H1 (cell line): ENCODE measurements at regions not wholly inside any gene's neighbourhood (a gene's known extent, or its start where the extent isn't known, plus 50 kb on each side); places are given as distances from the start of the nearest gene placed in this dataset.

Source experiments
- CTCF ChIA-PET: fragments of 300-600 bp; sonication (Branson Sonifier 250); formaldehyde crosslinking; loops from one replicate; lab custom pipeline; 2021; ENCODE audit not compliant: partially characterized antibody; lab: Charles Lee
- POLR2A ChIA-PET: fragments of 300-600 bp; sonication (Branson Sonifier 250); formaldehyde crosslinking; loops from one replicate; lab custom pipeline; 2021; ENCODE audit warnings: inconsistent platforms; ENCODE audit not compliant: partially characterized antibody; lab: Charles Lee
- DNase-seq, 2 experiments: peaks; one replicate each; pipeline versions ENCODE4 v3.0.0 to v3.0.0-alpha.2; 2010 to 2022; ENCODE audit warnings: low spot score in 2 of 2, low read depth in 1 of 2, mixed read lengths in 1 of 2
- FAIRE-seq: peaks from 2 replicates; lab custom pipeline; 2011; peaks lifted over from hg19 to GRCh38; lab: Jason Lieb, UNC
- H2AFZ ChIP-seq: 2 replicates; pipeline ENCODE4 v1.8.1; 2012; ENCODE audit warnings: low read length, inconsistent platforms
- H2AK5ac ChIP-seq: 2 replicates; pipeline ENCODE4 v1.6.1; 2013; ENCODE audit warnings: low read depth, low read length
- H2BK120ac ChIP-seq: replicated peaks from 2 replicates; pipeline ENCODE3; 2013; ENCODE audit warnings: low read depth, low read length, inconsistent platforms
- H2BK12ac ChIP-seq: 2 replicates; pipeline ENCODE4 v1.6.1; 2013; ENCODE audit warnings: low read depth, low read length
- H2BK15ac ChIP-seq: 2 replicates; pipeline ENCODE4 v1.6.1; 2013; ENCODE audit warnings: low read length
- H2BK20ac ChIP-seq: 2 replicates; pipeline ENCODE4 v1.6.1; 2013; ENCODE audit warnings: low read length
- H2BK5ac ChIP-seq: 2 replicates; pipeline ENCODE4 v1.6.1; 2013; ENCODE audit warnings: low read depth, low read length
- H3K14ac ChIP-seq: 2 replicates; pipeline ENCODE4 v1.6.1; 2013; ENCODE audit warnings: inconsistent platforms; ENCODE audit not compliant: insufficient read length
- H3K18ac ChIP-seq: 2 replicates; pipeline ENCODE4 v1.6.1; 2013; ENCODE audit warnings: low read length; ENCODE audit errors: extremely low read depth
- H3K23ac ChIP-seq: 2 replicates; pipeline ENCODE4 v1.6.1; 2013; ENCODE audit warnings: inconsistent platforms; ENCODE audit not compliant: insufficient read length
- H3K23me2 ChIP-seq: 2 replicates; pipeline ENCODE4 v1.6.1; 2013; ENCODE audit warnings: low read depth, low read length
- H3K27ac ChIP-seq: 2 replicates; pipeline ENCODE4 v1.6.1; 2011; ENCODE audit warnings: low read depth, low read length, inconsistent platforms
- H3K27me3 ChIP-seq, 4 experiments: replicated peaks in 1 of 4; 1 replicate in 1 of 4; 2 replicates in 3 of 4; pipeline versions ENCODE4 v1.6.1 to v1.8.1; 2011 to 2013; ENCODE audit warnings: low read length in 3 of 4, mild to moderate bottlenecking in 3 of 4, inconsistent platforms in 2 of 4, mixed read lengths in 2 of 4, moderate library complexity in 1 of 4; ENCODE audit not compliant: control insufficient read depth in 3 of 4, insufficient read depth in 3 of 4; ENCODE audit errors: extremely low read depth in 1 of 4
- H3K36me3 ChIP-seq, 4 experiments: 2 replicates each; pipeline versions ENCODE4 v1.6.1 to v1.8.1; 2011 to 2013; ENCODE audit warnings: mild to moderate bottlenecking in 4 of 4, low read length in 3 of 4, moderate library complexity in 2 of 4, control low read depth in 1 of 4, inconsistent platforms in 1 of 4; ENCODE audit not compliant: insufficient read depth in 4 of 4, control insufficient read depth in 2 of 4
- H3K4ac ChIP-seq: replicated peaks from 2 replicates; pipeline ENCODE3; 2013; ENCODE audit warnings: low read length, low read depth, mixed read lengths, inconsistent platforms; ENCODE audit not compliant: insufficient read length
- H3K4me1 ChIP-seq, 4 experiments: replicated peaks in 1 of 4; 1 replicate in 1 of 4; 2 replicates in 3 of 4; pipeline versions ENCODE4 v1.6.1 to v1.8.1; 2011 to 2013; ENCODE audit warnings: low read length in 3 of 4, inconsistent platforms in 2 of 4, mixed read lengths in 1 of 4; ENCODE audit not compliant: insufficient read depth in 4 of 4, control insufficient read depth in 3 of 4
- H3K4me2 ChIP-seq, 2 experiments: 2 replicates each; pipeline versions ENCODE4 v1.6.1 to v1.8.1; 2011 to 2013; ENCODE audit warnings: low read depth in 2 of 2, low read length in 2 of 2, control low read depth in 1 of 2, inconsistent platforms in 1 of 2, mild to moderate bottlenecking in 1 of 2; ENCODE audit not compliant: insufficient read depth in 1 of 2
- H3K4me3 ChIP-seq, 4 experiments: fragments of 200-600, 300-600 bp in 1 of 4; sonication (generic), shearing (Covaris generic), sonication (Bioruptor Twin) in 1 of 4; 2 replicates each; pipeline versions ENCODE4 v1.5.1 to v1.8.1; 2011 to 2016; ENCODE audit warnings: low read length in 4 of 4, low read depth in 3 of 4, control low read depth in 2 of 4, inconsistent platforms in 2 of 4, mild to moderate bottlenecking in 2 of 4, mixed read lengths in 1 of 4, moderate library complexity in 1 of 4; ENCODE audit not compliant: insufficient read depth in 2 of 4; ENCODE audit errors: extremely low read depth in 1 of 4
- H3K56ac ChIP-seq: replicated peaks from 2 replicates; pipeline ENCODE3; 2013; ENCODE audit warnings: low read depth, mild to moderate bottlenecking, mixed read lengths, low read length, inconsistent platforms; ENCODE audit not compliant: insufficient read length
- H3K79me1 ChIP-seq: 2 replicates; pipeline ENCODE4 v1.6.1; 2013; ENCODE audit warnings: low read depth, low read length, control low read depth
- H3K79me2 ChIP-seq, 2 experiments: 2 replicates each; pipeline versions ENCODE4 v1.6.1 to v1.8.1; 2012 to 2013; ENCODE audit warnings: low read length in 2 of 2, mild to moderate bottlenecking in 2 of 2, inconsistent platforms in 1 of 2; ENCODE audit not compliant: insufficient read depth in 2 of 2, control insufficient read depth in 1 of 2
- H3K9ac ChIP-seq, 4 experiments: replicated peaks in 1 of 4; 1 replicate in 1 of 4; 2 replicates in 3 of 4; pipeline versions ENCODE4 v1.6.1 to v1.8.1; 2011 to 2013; ENCODE audit warnings: low read depth in 3 of 4, low read length in 3 of 4, control low read depth in 2 of 4, mild to moderate bottlenecking in 2 of 4, moderate library complexity in 2 of 4, inconsistent platforms in 1 of 4; ENCODE audit errors: extremely low read depth in 1 of 4
- H3K9me3 ChIP-seq, 2 experiments: 2 replicates each; pipeline versions ENCODE4 v1.6.1 to v1.8.1; 2012 to 2013; ENCODE audit warnings: mild to moderate bottlenecking in 2 of 2, moderate library complexity in 2 of 2, control low read depth in 1 of 2, inconsistent platforms in 1 of 2, low read depth in 1 of 2, low read length in 1 of 2, mixed read lengths in 1 of 2; ENCODE audit not compliant: insufficient read depth in 2 of 2
- H4K20me1 ChIP-seq, 2 experiments: replicated peaks in 1 of 2; 2 replicates each; pipeline versions ENCODE3 to v1.8.1; 2011 to 2013; ENCODE audit warnings: inconsistent platforms in 2 of 2, low read length in 2 of 2, mild to moderate bottlenecking in 1 of 2; ENCODE audit not compliant: insufficient read depth in 2 of 2, control insufficient read depth in 1 of 2
- H4K5ac ChIP-seq: 2 replicates; pipeline ENCODE4 v1.6.1; 2013; ENCODE audit warnings: low read length, low read depth, mixed read lengths, inconsistent platforms; ENCODE audit not compliant: insufficient read length
- H4K8ac ChIP-seq: 2 replicates; pipeline ENCODE4 v1.8.0; 2013; ENCODE audit warnings: mild to moderate bottlenecking, moderate library complexity, low read length, inconsistent platforms; ENCODE audit not compliant: insufficient read depth; ENCODE audit errors: extremely low read depth
- H4K91ac ChIP-seq: replicated peaks from 2 replicates; pipeline ENCODE3; 2013; ENCODE audit warnings: low read length, mixed read lengths, inconsistent platforms; ENCODE audit not compliant: insufficient read length
- POLR2A ChIP-seq, 2 experiments: IDR thresholded peaks; 1 replicate in 1 of 2; 2 replicates in 1 of 2; pipeline ENCODE4 v1.6.1; 2011; ENCODE audit warnings: low read depth in 2 of 2, low read length in 2 of 2, mild to moderate bottlenecking in 2 of 2; ENCODE audit errors: control extremely low read depth in 1 of 2
- WGBS, 2 experiments: shearing (Covaris generic) in 1 of 2; methylation state at CpG; one replicate each; pipeline versions ENCODE4 v1.1.6 to v1.1.7; 2013 to 2015; ENCODE audit warnings: low lambda C conversion rate in 2 of 2, mixed read lengths in 2 of 2, inconsistent platforms in 1 of 2, low coverage in 1 of 2, missing lambda C conversion rate in 1 of 2; ENCODE audit not compliant: insufficient replicate concordance in 2 of 2, insufficient coverage in 1 of 2, insufficient read length in 1 of 2; ENCODE audit errors: extremely low coverage in 1 of 2, missing lambda C conversion rate in 1 of 2; 5-methylcytosine and 5-hydroxymethylcytosine counted together

GRCh38 chr5:51650824-51651223 is 267.6 kb downstream of the ISL1 start:
- Histone ChIP-seq H2BK20ac (no peak overlapping the region), H4K20me1 (no peaks in the 10 kb centered on the region), H2AFZ (0 out of 2 replicates have a peak overlapping the region, but pooled peaks have one; percentile 26), H3K18ac (no peak overlapping the region), H3K56ac (no peak overlapping the region), H2BK120ac (no peak overlapping the region), H2AK5ac (no peak overlapping the region), H3K79me1 (no peaks in the 10 kb centered on the region), H3K4me3 (no peak overlapping the region), H2BK12ac (no peak overlapping the region), H3K79me2 (no peaks in the 10 kb centered on the region), H3K27me3 (no peaks in the 10 kb centered on the region), H3K9ac (no peak overlapping the region), H3K23me2 (no peaks in the 10 kb centered on the region; the same call in 1 of the 2 replicates), H3K4ac (no peak overlapping the region), H2BK5ac (no peak overlapping the region), H2BK15ac (no peak overlapping the region), H3K36me3 (no peaks in the 10 kb centered on the region), H3K23ac (no peak overlapping the region), H4K8ac (no peak overlapping the region), H3K14ac (no peak overlapping the region), H3K4me1 (peaks cover 0 to 3% (median 0%) of the 10 kb centered on the region in 4 experiments; a peak in 1 of 7 replicates), H4K91ac (no peak overlapping the region), H3K4me2 (no peak overlapping the region), H3K9me3 (no peaks in the 10 kb centered on the region), H4K5ac (no peak overlapping the region), H3K27ac (no peak overlapping the region)
- DNase-seq (no peak), FAIRE-seq (no peak)
- ChIA-PET POLR2A (no interaction called here), CTCF (no interaction called here)
- WGBS, 2 experiments, result 89% methylated on average over 1 of the region's 1 CpG; no CpG with 5 or more reads in 1 of the 2 experiments
- no peak for TF ChIP-seq POLR2A (IDR thresholded peaks at IDR 0.05; ENCODE audit: control extremely low read depth in 1 of 2, low read depth in 2 of 2, low read length in 2 of 2)
